Natural killer cell (primary cell): ENCODE measurements at regions not wholly inside any gene's neighbourhood (a gene's known extent, or its start where the extent isn't known, plus 50 kb on each side); places are given as distances from the start of the nearest gene placed in this dataset.

ENCODE experiments used
- ATAC-seq, 3 donors: fragments of 150-1000 bp in 2 of 3; fragments of 200-7000 bp in 1 of 3; cut with Tn5 transposase; 1 replicate in 1 of 3; 2 replicates in 2 of 3; pipeline ENCODE4 v1.10.0; 2021; ENCODE audit warnings: mild to moderate bottlenecking in 2 of 3, moderate library complexity in 2 of 3
- DNase-seq, 2 donors: peaks; one replicate each; pipeline versions ENCODE4 v3.0.0 to v3.0.0-alpha.2; 2013 to 2021; ENCODE audit warnings: mixed read lengths in 1 of 2
- H3K27ac ChIP-seq: one replicate; pipeline ENCODE4 v1.5.1; 2013; ENCODE audit warnings: mild to moderate bottlenecking, low read length
- H3K27me3 ChIP-seq: one replicate; pipeline ENCODE4 v1.6.1; 2013; ENCODE audit warnings: low read length; ENCODE audit not compliant: control insufficient read depth, insufficient read depth
- H3K36me3 ChIP-seq: one replicate; pipeline ENCODE4 v1.6.1; 2013; ENCODE audit warnings: low read length; ENCODE audit not compliant: control insufficient read depth, insufficient read depth
- H3K4me1 ChIP-seq: one replicate; pipeline ENCODE4 v1.6.1; 2013; ENCODE audit warnings: low read length; ENCODE audit not compliant: control insufficient read depth, insufficient read depth
- H3K4me3 ChIP-seq: one replicate; pipeline ENCODE4 v1.5.1; 2013; ENCODE audit warnings: low read length
- H3K9me3 ChIP-seq: one replicate; pipeline ENCODE4 v1.6.1; 2013; ENCODE audit warnings: low read length; ENCODE audit not compliant: control insufficient read depth, insufficient read depth
- H3K27ac Mint-ChIP-seq, 2 donors: one replicate each; pipeline ENCODE4 v1.8.0; 2022; ENCODE audit warnings: mild to moderate bottlenecking in 2 of 2, mixed read lengths in 2 of 2, moderate library complexity in 1 of 2
- H3K27me3 Mint-ChIP-seq, 2 donors: one replicate each; pipeline ENCODE4 v1.8.0; 2022; ENCODE audit warnings: low read depth in 2 of 2, mixed read lengths in 2 of 2
- H3K36me3 Mint-ChIP-seq: one replicate; pipeline ENCODE4 v1.8.0; 2022; ENCODE audit warnings: mixed read lengths
- H3K4me1 Mint-ChIP-seq, 2 donors: one replicate each; pipeline ENCODE4 v1.8.0; 2022; ENCODE audit warnings: mixed read lengths in 2 of 2
- H3K4me3 Mint-ChIP-seq: one replicate; pipeline ENCODE4 v1.8.0; 2022; ENCODE audit warnings: mild to moderate bottlenecking, moderate library complexity, mixed read lengths
- H3K9me3 Mint-ChIP-seq, 2 donors: one replicate each; pipeline ENCODE4 v1.8.0; 2022; ENCODE audit warnings: mixed read lengths in 2 of 2
- CTCF ChIP-seq: fragments of 200-600 bp; IDR thresholded peaks from one replicate; pipeline ENCODE4 v1.8.0; 2022; ENCODE audit warnings: antibody characterized with exemption
- WGBS: methylation state at CpG from one replicate; pipeline ENCODE4 v1.1.7; 2013; ENCODE audit warnings: missing lambda C conversion rate; ENCODE audit not compliant: insufficient coverage; 5-methylcytosine and 5-hydroxymethylcytosine counted together
- intact Hi-C: fragments of 100-400 bp; cut with micrococcal nuclease; formaldehyde crosslinking; loops from one replicate; pipeline ENCODE4 v1.14.2; 2022

GRCh38 chr3:186473166-186473565 is 71.0 kb downstream of the CRYGS start:
- ATAC-seq, result no peak
- TF ChIP-seq CTCF, result no peak
- H3K27ac ChIP-seq, result no peak overlapping the region
- H3K4me3 ChIP-seq, result no peak overlapping the region
- no peaks in the 10 kb centered on the region for H3K9me3 Mint-ChIP-seq
- H3K27me3 ChIP-seq, result no peaks in the 10 kb centered on the region
- no peak overlapping the region for H3K4me3 Mint-ChIP-seq
- peaks cover 7 to 13% of the 10 kb centered on the region in 2 donors for H3K27me3 Mint-ChIP-seq
- no peak overlapping the region for H3K27ac Mint-ChIP-seq
- no peaks in the 10 kb centered on the region for H3K36me3 Mint-ChIP-seq
- no peaks in the 10 kb centered on the region for H3K4me1 Mint-ChIP-seq
- H3K4me1 ChIP-seq, result no peaks in the 10 kb centered on the region
- H3K9me3 ChIP-seq, result no peaks in the 10 kb centered on the region
- intact Hi-C loops, result no loop called here
- no peaks in the 10 kb centered on the region for H3K36me3 ChIP-seq
- WGBS, result 77% methylated on average over 2 of the region's 2 CpGs
- DNase-seq, result no peak

- DNase-seq, result no peak
- H3K4me3 Mint-ChIP-seq, result no peak overlapping the region
- no peaks in the 10 kb centered on the region for H3K36me3 ChIP-seq
- H3K27ac ChIP-seq, result no peak overlapping the region
- H3K9me3 Mint-ChIP-seq, result no peaks in the 10 kb centered on the region
- H3K36me3 Mint-ChIP-seq, result no peaks in the 10 kb centered on the region
- H3K27me3 ChIP-seq, result no peaks in the 10 kb centered on the region
- TF ChIP-seq CTCF, result no peak
- no peak for ATAC-seq
- intact Hi-C loops, result no loop called here
- WGBS, result 90% methylated on average over 8 of the region's 8 CpGs
- no peaks in the 10 kb centered on the region for H3K4me1 Mint-ChIP-seq
- H3K27me3 Mint-ChIP-seq, result peaks cover 7 to 13% of the 10 kb centered on the region in 2 donors
- H3K4me1 ChIP-seq, result no peaks in the 10 kb centered on the region
- H3K4me3 ChIP-seq, result no peak overlapping the region
- H3K27ac Mint-ChIP-seq, result no peak overlapping the region
- no peaks in the 10 kb centered on the region for H3K9me3 ChIP-seq
These were observed 71.6 kb downstream of the CRYGS start for GRCh38 chr3:186472456-186473008.

- no peaks in the 10 kb centered on the region for H3K4me1 Mint-ChIP-seq
- no peak for TF ChIP-seq CTCF
- ATAC-seq (no peak), DNase-seq (no peak)
- no peak overlapping the region for H3K4me3 Mint-ChIP-seq
- no peak overlapping the region for H3K27ac Mint-ChIP-seq
- Histone ChIP-seq H3K4me3 (no peak overlapping the region), H3K4me1 (no peaks in the 10 kb centered on the region), H3K27ac (no peak overlapping the region), H3K9me3 (no peaks in the 10 kb centered on the region), H3K36me3 (no peaks in the 10 kb centered on the region), H3K27me3 (no peaks in the 10 kb centered on the region)
- peaks cover 7 to 13% of the 10 kb centered on the region in 2 donors for H3K27me3 Mint-ChIP-seq
- H3K36me3 Mint-ChIP-seq, result no peaks in the 10 kb centered on the region
- intact Hi-C loops, result no loop called here
- H3K9me3 Mint-ChIP-seq, result no peaks in the 10 kb centered on the region
- WGBS, result 86% methylated on average over 5 of the region's 5 CpGs
These were observed 72.4 kb downstream of the CRYGS start for GRCh38 chr3:186471771-186472170.

- Mint-ChIP-seq H3K9me3 (no peaks in the 10 kb centered on the region), H3K4me1 (peaks cover 0 to 6% of the 10 kb centered on the region in 2 donors), H3K4me3 (no peak overlapping the region), H3K36me3 (no peaks in the 10 kb centered on the region), H3K27ac (no peak overlapping the region), H3K27me3 (peaks cover 7 to 13% of the 10 kb centered on the region in 2 donors)
- Histone ChIP-seq H3K27ac (no peak overlapping the region), H3K4me1 (no peaks in the 10 kb centered on the region), H3K9me3 (no peaks in the 10 kb centered on the region), H3K27me3 (no peaks in the 10 kb centered on the region), H3K36me3 (no peaks in the 10 kb centered on the region), H3K4me3 (no peak overlapping the region)
- intact Hi-C loops, result no loop called here
- no peak for DNase-seq
- ATAC-seq, result no peak
- no peak for TF ChIP-seq CTCF
- 68% methylated on average over 4 of the region's 4 CpGs for WGBS
These were observed 74.7 kb downstream of the CRYGS start for GRCh38 chr3:186469525-186469924.
